PC-9 (cell line): ENCODE measurements at regions not wholly inside any gene's neighbourhood (a gene's known extent, or its start where the extent isn't known, plus 50 kb on each side); places are given as distances from the start of the nearest gene placed in this dataset.

ENCODE experiments used
- CTCF ChIP-seq: fragments of 200-600 bp; sonication (generic); conservative IDR thresholded peaks from 2 replicates; pipeline ENCODE4 v1.6.1; 2017; ENCODE audit warnings: mixed run types, antibody characterized with exemption, mild to moderate bottlenecking, moderate library complexity
- EZH2 ChIP-seq: fragments of 200-600 bp; sonication (generic); IDR thresholded peaks from 2 replicates; pipeline ENCODE4 v1.8.0; 2017; ENCODE audit warnings: antibody characterized with exemption, low read depth

- TF ChIP-seq CTCF = no peak
- TF ChIP-seq EZH2 = no peak
Measured at GRCh38 chr4:1472148-1472797, 66.0 kb upstream of the NKX1-1 start.
